Activated naive CD4-positive, alpha-beta T cell treated with anti-CD3 and anti-CD28 coated beads for 36 hours (primary cell): ENCODE measurements at regions not wholly inside any gene's neighbourhood (a gene's known extent, or its start where the extent isn't known, plus 50 kb on each side); places are given as distances from the start of the nearest gene placed in this dataset.

Experiments
- CTCF ChIA-PET: fragments of 350-600 bp; sonication (Branson Sonifier 250); formaldehyde crosslinking; loops from one replicate; lab custom pipeline; 2021; ENCODE audit warnings: antibody characterized with exemption; lab: Charles Lee
- DNase-seq: peaks from one replicate; pipeline ENCODE4 v3.0.0-alpha.2; 2020
- H3K27ac Mint-ChIP-seq: one replicate; pipeline ENCODE4 v1.8.0; 2021; ENCODE audit warnings: mild to moderate bottlenecking, mixed read lengths
- H3K27me3 Mint-ChIP-seq: one replicate; pipeline ENCODE4 v1.8.0; 2021; ENCODE audit warnings: low read depth, mixed read lengths
- H3K36me3 Mint-ChIP-seq: one replicate; pipeline ENCODE4 v1.8.0; 2021; ENCODE audit warnings: low read depth, mixed read lengths
- H3K4me1 Mint-ChIP-seq: one replicate; pipeline ENCODE4 v1.8.0; 2021; ENCODE audit warnings: low read depth, mixed read lengths
- H3K4me3 Mint-ChIP-seq: one replicate; pipeline ENCODE4 v1.8.0; 2021; ENCODE audit warnings: mild to moderate bottlenecking, moderate library complexity, mixed read lengths
- H3K9me3 Mint-ChIP-seq: one replicate; pipeline ENCODE4 v1.8.0; 2021; ENCODE audit warnings: mixed read lengths
- intact Hi-C: fragments of 100-400 bp; cut with micrococcal nuclease; formaldehyde crosslinking; loops from one replicate; pipeline ENCODE4 v1.15.1; 2023

- CTCF ChIA-PET, result no interaction called here
- H3K4me3 Mint-ChIP-seq, result no peak overlapping the region
- intact Hi-C loops, result no loop called here
- no peaks in the 10 kb centered on the region for H3K27me3 Mint-ChIP-seq
- no peak overlapping the region for H3K27ac Mint-ChIP-seq
- no peak for DNase-seq
- no peaks in the 10 kb centered on the region for H3K36me3 Mint-ChIP-seq
- no peaks in the 10 kb centered on the region for H3K9me3 Mint-ChIP-seq
- no peaks in the 10 kb centered on the region for H3K4me1 Mint-ChIP-seq
Observed at GRCh38 chr12:87930033-87930432, 99.2 kb downstream of the C12orf50 start.

GRCh38 chr12:87929346-87929745 lies 99.9 kb downstream of the C12orf50 start:
- Mint-ChIP-seq H3K27me3 (no peaks in the 10 kb centered on the region), H3K4me3 (no peak overlapping the region), H3K4me1 (no peaks in the 10 kb centered on the region), H3K36me3 (no peaks in the 10 kb centered on the region), H3K9me3 (no peaks in the 10 kb centered on the region), H3K27ac (no peak overlapping the region)
- CTCF ChIA-PET, result no interaction called here
- intact Hi-C loops, result no loop called here
- DNase-seq, result no peak

- Mint-ChIP-seq H3K27ac (no peak overlapping the region), H3K27me3 (no peaks in the 10 kb centered on the region), H3K4me1 (no peaks in the 10 kb centered on the region), H3K36me3 (no peaks in the 10 kb centered on the region), H3K9me3 (no peaks in the 10 kb centered on the region), H3K4me3 (no peak overlapping the region)
- intact Hi-C loops, result no loop called here
- CTCF ChIA-PET, result no interaction called here
- no peak for DNase-seq
Observed at GRCh38 chr12:87928031-87928430, 101.2 kb downstream of the C12orf50 start.

GRCh38 chr12:87925021-87925420 lies 104.2 kb downstream of the C12orf50 start:
- no peaks in the 10 kb centered on the region for H3K9me3 Mint-ChIP-seq
- no peak for DNase-seq
- H3K27me3 Mint-ChIP-seq, result no peaks in the 10 kb centered on the region
- no peak overlapping the region for H3K4me3 Mint-ChIP-seq
- intact Hi-C loops, result no loop called here
- no peaks in the 10 kb centered on the region for H3K4me1 Mint-ChIP-seq
- CTCF ChIA-PET, result no interaction called here
- H3K27ac Mint-ChIP-seq, result no peak overlapping the region
- no peaks in the 10 kb centered on the region for H3K36me3 Mint-ChIP-seq

GRCh38 chr12:87924149-87924548 lies 105.1 kb downstream of the C12orf50 start:
- Mint-ChIP-seq H3K36me3 (no peaks in the 10 kb centered on the region), H3K27me3 (no peaks in the 10 kb centered on the region), H3K9me3 (no peaks in the 10 kb centered on the region), H3K4me3 (no peak overlapping the region), H3K27ac (no peak overlapping the region), H3K4me1 (no peaks in the 10 kb centered on the region)
- CTCF ChIA-PET, result no interaction called here
- intact Hi-C loops, result no loop called here
- DNase-seq, result no peak

GRCh38 chr12:87923361-87923760 lies 105.8 kb downstream of the C12orf50 start:
- Mint-ChIP-seq H3K4me1 (no peaks in the 10 kb centered on the region), H3K27ac (no peak overlapping the region), H3K36me3 (no peaks in the 10 kb centered on the region), H3K4me3 (no peak overlapping the region), H3K9me3 (no peaks in the 10 kb centered on the region), H3K27me3 (no peaks in the 10 kb centered on the region)
- intact Hi-C loops, result no loop called here
- CTCF ChIA-PET, result no interaction called here
- DNase-seq, result no peak

GRCh38 chr12:87922736-87923135 lies 106.5 kb downstream of the C12orf50 start:
- intact Hi-C loops, result no loop called here
- H3K27me3 Mint-ChIP-seq, result no peaks in the 10 kb centered on the region

GRCh38 chr12:87921621-87922020 lies 107.6 kb downstream of the C12orf50 start:
- Mint-ChIP-seq H3K9me3 (no peaks in the 10 kb centered on the region), H3K4me1 (no peaks in the 10 kb centered on the region), H3K27me3 (no peaks in the 10 kb centered on the region), H3K4me3 (no peak overlapping the region), H3K27ac (no peak overlapping the region), H3K36me3 (no peaks in the 10 kb centered on the region)
- DNase-seq, result no peak
- intact Hi-C loops, result no loop called here
- CTCF ChIA-PET, result interaction anchor here (0.5 to 1.3 kb wide), 2 partner anchors 12 to 62 kb away, joined by 3 read pairs; no protein-coding TSS in a partner anchor

More at GRCh38 chr12:87922736-87923135, 106.5 kb downstream of the C12orf50 start:
- Mint-ChIP-seq H3K4me1 (no peaks in the 10 kb centered on the region), H3K36me3 (no peaks in the 10 kb centered on the region), H3K27ac (no peak overlapping the region), H3K9me3 (no peaks in the 10 kb centered on the region), H3K4me3 (no peak overlapping the region)
- DNase-seq, result no peak
- CTCF ChIA-PET, result interaction anchor here (1.3 kb wide), 1 partner anchor 11 kb away, joined by 3 read pairs; no protein-coding TSS in a partner anchor

GRCh38 chr12:87920139-87920538 lies 109.1 kb downstream of the C12orf50 start:
- no peak for DNase-seq
- H3K4me1 Mint-ChIP-seq, result no peaks in the 10 kb centered on the region
- H3K4me3 Mint-ChIP-seq, result no peak overlapping the region
- H3K27me3 Mint-ChIP-seq, result no peaks in the 10 kb centered on the region
- H3K9me3 Mint-ChIP-seq, result no peaks in the 10 kb centered on the region
- H3K27ac Mint-ChIP-seq, result no peak overlapping the region
- no peaks in the 10 kb centered on the region for H3K36me3 Mint-ChIP-seq
- intact Hi-C loops, result no loop called here
- CTCF ChIA-PET, result interaction anchor here (0.6 kb wide), 1 partner anchor 160 kb away, joined by 3 read pairs; no protein-coding TSS in a partner anchor

GRCh38 chr12:87901457-87901856 lies 127.7 kb downstream of the C12orf50 start:
- H3K36me3 Mint-ChIP-seq, result no peaks in the 10 kb centered on the region
- intact Hi-C loops, result no loop called here
- H3K27me3 Mint-ChIP-seq, result no peaks in the 10 kb centered on the region
- H3K27ac Mint-ChIP-seq, result no peak overlapping the region
- no peak for DNase-seq
- no peaks in the 10 kb centered on the region for H3K4me1 Mint-ChIP-seq
- no peaks in the 10 kb centered on the region for H3K9me3 Mint-ChIP-seq
- CTCF ChIA-PET, result no interaction called here
- no peak overlapping the region for H3K4me3 Mint-ChIP-seq

GRCh38 chr12:87897662-87898061 lies 131.5 kb downstream of the C12orf50 start:
- Mint-ChIP-seq H3K4me3 (no peak overlapping the region), H3K9me3 (peaks cover 3% of the 10 kb centered on the region), H3K4me1 (no peaks in the 10 kb centered on the region), H3K36me3 (no peaks in the 10 kb centered on the region), H3K27ac (no peak overlapping the region), H3K27me3 (no peaks in the 10 kb centered on the region)
- no peak for DNase-seq
- intact Hi-C loops, result no loop called here
- CTCF ChIA-PET, result no interaction called here

GRCh38 chr12:87883806-87884205 lies 145.4 kb downstream of the C12orf50 start:
- H3K9me3 Mint-ChIP-seq, result no peaks in the 10 kb centered on the region
- no peak for DNase-seq
- no peaks in the 10 kb centered on the region for H3K4me1 Mint-ChIP-seq
- peaks cover 2% of the 10 kb centered on the region for H3K27me3 Mint-ChIP-seq
- no peaks in the 10 kb centered on the region for H3K36me3 Mint-ChIP-seq
- no peak overlapping the region for H3K4me3 Mint-ChIP-seq
- intact Hi-C loops, result no loop called here
- CTCF ChIA-PET, result no interaction called here
- H3K27ac Mint-ChIP-seq, result no peak overlapping the region

- peaks cover 2% of the 10 kb centered on the region for H3K27me3 Mint-ChIP-seq
- H3K36me3 Mint-ChIP-seq, result no peaks in the 10 kb centered on the region
- H3K27ac Mint-ChIP-seq, result no peak overlapping the region
- intact Hi-C loops, result no loop called here
- no peak overlapping the region for H3K4me3 Mint-ChIP-seq
- CTCF ChIA-PET, result interaction anchor here (0.6 kb wide), 1 partner anchor 51 kb away, joined by 3 read pairs; no protein-coding TSS in a partner anchor
- no peaks in the 10 kb centered on the region for H3K4me1 Mint-ChIP-seq
- no peak for DNase-seq
- H3K9me3 Mint-ChIP-seq, result no peaks in the 10 kb centered on the region
Observed at GRCh38 chr12:87879141-87879540, 150.1 kb downstream of the C12orf50 start.
